ENCODE measurements at regions not wholly inside any gene's neighbourhood (a gene's known extent, or its start where the extent isn't known, plus 50 kb on each side); places are given as distances from the start of the nearest gene placed in this dataset.

DNA sequence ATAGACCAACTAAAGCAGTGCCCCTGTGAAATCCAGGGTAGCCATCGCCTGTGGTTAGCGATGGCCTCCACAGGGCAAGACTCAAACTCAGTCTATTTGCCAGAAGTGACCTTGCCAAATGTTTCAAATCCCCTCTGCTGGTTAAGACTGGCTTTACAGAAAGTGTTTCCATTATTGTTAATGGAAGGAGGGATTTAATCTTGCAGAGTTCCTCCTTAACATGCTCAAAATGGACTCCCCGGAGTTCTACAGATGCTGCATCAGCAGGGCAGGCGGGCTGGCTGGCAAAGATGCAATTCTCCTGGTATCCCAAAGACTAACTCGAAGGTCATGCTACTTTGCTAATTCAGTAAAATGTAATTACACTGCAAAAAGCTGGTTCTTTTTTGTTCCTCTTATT lies 313.0 kb upstream of the SLC7A11 start:
- ChIA-PET POLR2A (no interaction called here), CTCF (interaction anchor here (0.6 to 1.3 kb wide), 4 partner anchors 11 to 1691 kb away, joined by 3 to 5 read pairs (median 4); no protein-coding TSS in a partner anchor)
- no peak for TF ChIP-seq L3MBTL2 (conservative IDR thresholded peaks at IDR 0.05)
- no peak for TF ChIP-seq LEF1 (IDR thresholded peaks at IDR 0.05; ENCODE audit: borderline replicate concordance)
- no peak for DNase-seq (ENCODE audit: extremely low spot score)

DNA sequence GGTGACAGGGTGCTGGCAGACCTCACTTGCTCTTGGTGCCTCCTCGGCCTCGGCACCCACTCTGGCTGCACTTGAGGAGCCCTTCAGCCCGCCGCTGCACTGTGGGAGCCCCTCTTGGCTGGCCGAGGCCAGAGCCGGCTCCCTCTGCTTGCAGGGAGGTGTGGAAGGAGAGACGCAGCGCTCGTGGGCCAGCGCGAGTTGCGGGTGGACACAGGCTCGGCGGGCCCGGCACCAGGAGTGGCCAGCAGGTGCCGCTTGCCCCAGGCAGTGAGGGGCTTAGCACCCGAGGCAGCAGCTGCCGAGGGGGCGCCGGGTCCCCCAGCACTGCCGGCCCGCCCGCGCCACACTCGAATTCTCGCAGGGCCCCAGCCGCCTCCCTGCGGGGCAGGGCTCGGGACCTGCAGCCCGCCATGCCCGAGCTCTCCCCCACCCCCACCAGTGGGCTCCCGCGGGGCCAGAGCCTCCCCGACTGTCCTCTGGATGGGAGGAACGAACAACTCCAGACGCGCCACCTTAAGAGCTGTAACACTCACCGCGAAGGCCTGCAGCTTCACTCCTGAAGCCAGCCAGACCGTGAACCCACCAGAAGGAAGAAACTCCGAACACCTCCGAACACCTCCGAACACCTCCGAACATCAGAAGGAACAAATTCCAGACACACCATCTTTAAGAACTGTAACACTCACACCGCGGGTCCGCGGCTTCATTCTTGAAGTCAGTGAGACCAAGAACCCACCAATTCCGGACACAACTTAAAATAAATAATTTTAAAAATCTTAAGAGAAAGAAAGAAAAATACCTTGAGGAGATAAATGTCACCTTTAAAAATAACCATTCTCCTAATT lies 311.1 kb upstream of the SLC7A11 start:
- TF ChIP-seq FOXM1 (IDR thresholded peaks at IDR 0.05; ENCODE audit: borderline replicate concordance) (no peak), SUZ12 (IDR thresholded peaks at IDR 0.05) (no peak), L3MBTL2 (conservative IDR thresholded peaks at IDR 0.05) (no peak), SP1 (IDR thresholded peaks at IDR 0.05) (no peak), CTBP1 (IDR thresholded peaks at IDR 0.05; ENCODE audit: borderline replicate concordance) (no peak), BHLHE40 (IDR thresholded peaks at IDR 0.05; ENCODE audit: borderline replicate concordance) (no peak), FOXK2 (IDR thresholded peaks at IDR 0.05) (no peak), NFRKB (IDR thresholded peaks at IDR 0.05) (no peak), LEF1 (IDR thresholded peaks at IDR 0.05; ENCODE audit: borderline replicate concordance) (no peak), FOXA1 (IDR thresholded peaks at IDR 0.05) (no peak), ELF4 (IDR thresholded peaks at IDR 0.05) (no peak)
- TF ChIP-seq, protein P1, sequence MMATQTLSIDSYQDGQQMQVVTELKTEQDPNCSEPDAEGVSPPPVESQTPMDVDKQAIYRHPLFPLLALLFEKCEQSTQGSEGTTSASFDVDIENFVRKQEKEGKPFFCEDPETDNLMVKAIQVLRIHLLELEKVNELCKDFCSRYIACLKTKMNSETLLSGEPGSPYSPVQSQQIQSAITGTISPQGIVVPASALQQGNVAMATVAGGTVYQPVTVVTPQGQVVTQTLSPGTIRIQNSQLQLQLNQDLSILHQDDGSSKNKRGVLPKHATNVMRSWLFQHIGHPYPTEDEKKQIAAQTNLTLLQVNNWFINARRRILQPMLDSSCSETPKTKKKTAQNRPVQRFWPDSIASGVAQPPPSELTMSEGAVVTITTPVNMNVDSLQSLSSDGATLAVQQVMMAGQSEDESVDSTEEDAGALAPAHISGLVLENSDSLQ (IDR thresholded peaks at IDR 0.05), result no peak
- DNase-seq (ENCODE audit: extremely low spot score), result no peak
- ChIA-PET CTCF (no interaction called here), POLR2A (no interaction called here)

GRCh38 chr4:138542191-138542776 lies 300.1 kb upstream of the SLC7A11 start:
- POLR2A ChIA-PET, result no interaction called here
- no peak for TF ChIP-seq SUZ12 (IDR thresholded peaks at IDR 0.05)
- TF ChIP-seq ELF4 (IDR thresholded peaks at IDR 0.05), result no peak
- no peak for TF ChIP-seq CTBP1 (IDR thresholded peaks at IDR 0.05; ENCODE audit: borderline replicate concordance)
- TF ChIP-seq ZNF384 (IDR thresholded peaks at IDR 0.05), result no peak
- no peak for TF ChIP-seq TARDBP (IDR thresholded peaks at IDR 0.05)
- no peak for TF ChIP-seq BHLHE40 (IDR thresholded peaks at IDR 0.05; ENCODE audit: borderline replicate concordance)
- TF ChIP-seq L3MBTL2 (conservative IDR thresholded peaks at IDR 0.05), result no peak
- TF ChIP-seq NFRKB (IDR thresholded peaks at IDR 0.05), result no peak
- no peak for TF ChIP-seq FOXM1 (IDR thresholded peaks at IDR 0.05; ENCODE audit: borderline replicate concordance)
- no peak for TF ChIP-seq HDGF (IDR thresholded peaks at IDR 0.05; ENCODE audit: borderline replicate concordance)
- no peak for TF ChIP-seq ARNT (IDR thresholded peaks at IDR 0.05)
- DNase-seq (ENCODE audit: extremely low spot score), result no peak
- CTCF ChIA-PET, result no interaction called here

DNA sequence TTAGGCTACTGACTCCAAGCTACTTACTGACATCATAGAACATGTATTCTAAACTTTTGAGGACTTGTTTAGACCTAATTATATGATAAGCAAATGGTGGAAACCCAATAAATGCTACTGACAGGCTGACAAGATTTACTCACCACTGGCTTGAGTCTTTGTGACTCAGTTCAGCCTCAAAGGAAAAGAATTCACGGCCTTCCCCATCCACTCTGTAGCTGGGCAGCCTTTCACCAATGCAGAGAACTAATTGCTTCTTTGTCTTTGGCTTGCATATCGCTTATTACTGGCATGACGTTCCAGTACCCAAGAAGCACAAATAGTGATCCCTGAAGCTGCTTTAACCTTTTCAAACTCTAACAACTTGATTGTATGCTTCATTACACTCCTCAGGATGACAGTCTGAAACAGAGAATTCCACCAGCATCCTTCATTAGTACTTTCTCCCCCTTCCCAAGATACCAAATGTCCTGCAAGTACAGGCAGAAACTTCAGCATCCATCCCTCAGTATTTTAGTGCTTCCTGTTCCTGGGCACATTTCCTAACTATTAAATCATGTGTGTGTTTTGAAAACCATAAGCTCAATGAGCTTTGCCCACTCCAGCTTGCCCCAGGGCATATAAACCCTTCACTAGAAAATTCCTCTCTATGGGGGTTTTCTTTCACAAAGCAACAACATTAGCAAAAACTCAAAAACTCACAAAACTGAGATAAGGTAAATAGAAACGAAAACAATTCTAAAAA lies 298.1 kb upstream of the SLC7A11 start:
- TF ChIP-seq SP1 (IDR thresholded peaks at IDR 0.05) (no peak), ELF4 (IDR thresholded peaks at IDR 0.05) (no peak), FOXA1 (IDR thresholded peaks at IDR 0.05) (no peak), SUZ12 (IDR thresholded peaks at IDR 0.05) (no peak), ZNF384 (IDR thresholded peaks at IDR 0.05) (no peak), L3MBTL2 (conservative IDR thresholded peaks at IDR 0.05) (no peak), FOXK2 (IDR thresholded peaks at IDR 0.05) (no peak), BHLHE40 (IDR thresholded peaks at IDR 0.05; ENCODE audit: borderline replicate concordance) (no peak), ARNT (IDR thresholded peaks at IDR 0.05) (no peak), LEF1 (IDR thresholded peaks at IDR 0.05; ENCODE audit: borderline replicate concordance) (no peak), HDGF (IDR thresholded peaks at IDR 0.05; ENCODE audit: borderline replicate concordance) (no peak), NFRKB (IDR thresholded peaks at IDR 0.05) (no peak), CTBP1 (IDR thresholded peaks at IDR 0.05; ENCODE audit: borderline replicate concordance) (no peak), FOXM1 (IDR thresholded peaks at IDR 0.05; ENCODE audit: borderline replicate concordance) (no peak), TARDBP (IDR thresholded peaks at IDR 0.05) (no peak)
- TF ChIP-seq, protein P1 (IDR thresholded peaks at IDR 0.05), result no peak
- POLR2A ChIA-PET, result no interaction called here
- DNase-seq (ENCODE audit: extremely low spot score), result no peak
- CTCF ChIA-PET, result interaction anchor here (1.7 kb wide), 1 partner anchor 15 kb away, joined by 5 read pairs; no protein-coding TSS in a partner anchor

GRCh38 chr4:138538743-138539142 lies 296.6 kb upstream of the SLC7A11 start:
- no peak for DNase-seq (ENCODE audit: extremely low spot score)
- ChIA-PET POLR2A (no interaction called here), CTCF (no interaction called here)
- TF ChIP-seq HDGF (IDR thresholded peaks at IDR 0.05; ENCODE audit: borderline replicate concordance) (no peak), ELF4 (IDR thresholded peaks at IDR 0.05) (no peak), FOXA1 (IDR thresholded peaks at IDR 0.05) (no peak), FOXM1 (IDR thresholded peaks at IDR 0.05; ENCODE audit: borderline replicate concordance) (no peak), ZNF384 (IDR thresholded peaks at IDR 0.05) (no peak), L3MBTL2 (conservative IDR thresholded peaks at IDR 0.05) (no peak), FOXK2 (IDR thresholded peaks at IDR 0.05) (no peak), SUZ12 (IDR thresholded peaks at IDR 0.05) (no peak), NFRKB (IDR thresholded peaks at IDR 0.05) (no peak), BHLHE40 (IDR thresholded peaks at IDR 0.05; ENCODE audit: borderline replicate concordance) (no peak), SP1 (IDR thresholded peaks at IDR 0.05) (no peak), ARNT (IDR thresholded peaks at IDR 0.05) (no peak), TARDBP (IDR thresholded peaks at IDR 0.05) (no peak)
- TF ChIP-seq, protein P1 (IDR thresholded peaks at IDR 0.05), result no peak

All from HEK293T (cell line).